Activated T-helper 1 cell treated with anti-CD3 and anti-CD28 coated beads, Interleukin-12 subunit alpha, Interleukin-12 subunit beta, Interleukin-2, Interleukin-4 antibody, amounts not matched to agents 30 ng/mL and 10 ng/mL and 1 ng/mL, durations not matched to agents 14 hours and 24 hours and 36 hours (primary cell): ENCODE measurements at regions not wholly inside any gene's neighbourhood (a gene's known extent, or its start where the extent isn't known, plus 50 kb on each side); places are given as distances from the start of the nearest gene placed in this dataset.

Experiments
- DNase-seq: peaks from one replicate; pipeline ENCODE4 v3.0.0; 2021; ENCODE audit warnings: low spot score
- H3K27ac Mint-ChIP-seq: one replicate; pipeline ENCODE4 v1.8.0; 2021; ENCODE audit warnings: mild to moderate bottlenecking, mixed read lengths
- H3K27me3 Mint-ChIP-seq: one replicate; pipeline ENCODE4 v1.8.0; 2022; ENCODE audit warnings: mild to moderate bottlenecking, moderate library complexity, mixed read lengths; ENCODE audit not compliant: insufficient read depth
- H3K36me3 Mint-ChIP-seq: one replicate; pipeline ENCODE4 v1.8.0; 2021; ENCODE audit warnings: low read depth, mixed read lengths
- H3K4me1 Mint-ChIP-seq: one replicate; pipeline ENCODE4 v1.8.0; 2021; ENCODE audit warnings: low read depth, mixed read lengths
- H3K4me3 Mint-ChIP-seq: one replicate; pipeline ENCODE4 v1.8.0; 2021; ENCODE audit warnings: mild to moderate bottlenecking, moderate library complexity, mixed read lengths
- H3K9me3 Mint-ChIP-seq: one replicate; pipeline ENCODE4 v1.8.0; 2021; ENCODE audit warnings: mixed read lengths
- intact Hi-C: fragments of 100-400 bp; cut with micrococcal nuclease; formaldehyde crosslinking; loops from one replicate; pipeline ENCODE4 v1.15.1; 2024

DNA sequence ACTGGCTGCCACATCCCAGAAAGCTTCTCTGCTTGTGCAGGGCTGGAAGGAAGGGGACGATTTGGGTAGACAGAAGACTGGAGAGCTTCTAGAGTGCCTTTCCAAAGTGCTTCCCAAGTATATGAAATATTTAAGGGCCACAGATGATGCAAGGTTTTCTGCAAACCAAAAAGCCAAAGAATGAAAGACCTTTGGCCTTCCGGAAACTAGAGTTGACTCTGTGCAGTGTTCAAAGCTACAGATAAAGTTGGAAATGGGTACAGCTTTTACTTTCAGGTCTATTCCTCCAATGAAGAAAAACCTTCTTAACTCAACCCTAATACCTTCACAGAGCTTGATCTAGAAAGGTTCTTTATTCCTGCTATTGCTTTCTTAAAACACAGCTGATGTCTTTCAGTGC lies 253.0 kb upstream of the KLHL29 start:
- H3K4me3 Mint-ChIP-seq = no peak overlapping the region
- H3K9me3 Mint-ChIP-seq = no peaks in the 10 kb centered on the region
- no peaks in the 10 kb centered on the region for H3K4me1 Mint-ChIP-seq
- DNase-seq = no peak
- H3K27ac Mint-ChIP-seq = no peak overlapping the region
- peaks cover 2% of the 10 kb centered on the region for H3K27me3 Mint-ChIP-seq
- intact Hi-C loops = no loop called here
- H3K36me3 Mint-ChIP-seq = no peaks in the 10 kb centered on the region

DNA sequence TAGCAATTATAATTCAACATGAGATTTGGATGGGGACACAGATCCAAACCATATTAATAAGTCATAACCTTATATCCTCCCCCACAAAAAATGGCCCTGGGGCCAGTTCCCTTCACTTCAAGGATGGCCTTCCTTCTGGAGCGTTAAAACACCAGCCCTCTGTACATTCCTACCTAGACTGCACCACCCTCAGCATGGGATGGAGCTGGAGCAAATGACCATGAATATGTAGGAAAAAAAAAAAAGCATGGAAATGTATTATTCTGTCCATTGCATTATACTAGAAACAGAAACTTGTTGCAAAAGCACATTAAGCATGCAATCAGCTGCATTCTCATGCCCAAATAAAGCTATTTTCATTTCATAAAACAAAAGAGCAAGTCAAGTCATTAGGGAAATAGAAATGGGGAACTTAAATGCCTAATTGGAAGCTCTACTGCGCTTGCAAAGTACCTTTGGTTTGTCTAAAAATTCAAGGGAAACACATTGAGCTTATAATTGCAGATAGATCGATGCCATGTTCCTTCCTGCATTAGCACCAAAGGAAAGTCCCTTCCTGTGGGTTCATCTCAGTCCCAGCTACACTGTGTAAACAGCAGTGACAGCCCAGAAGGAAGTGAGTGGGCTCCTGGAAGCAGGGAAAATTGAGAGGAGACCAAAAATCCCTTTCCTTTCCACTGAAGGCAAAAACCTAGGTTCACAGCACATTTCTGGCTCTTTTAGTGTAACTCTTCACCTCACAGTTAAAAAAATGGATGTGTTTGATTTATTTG lies 252.0 kb upstream of the KLHL29 start:
- no peak for DNase-seq
- peaks cover 2% of the 10 kb centered on the region for H3K27me3 Mint-ChIP-seq

DNA sequence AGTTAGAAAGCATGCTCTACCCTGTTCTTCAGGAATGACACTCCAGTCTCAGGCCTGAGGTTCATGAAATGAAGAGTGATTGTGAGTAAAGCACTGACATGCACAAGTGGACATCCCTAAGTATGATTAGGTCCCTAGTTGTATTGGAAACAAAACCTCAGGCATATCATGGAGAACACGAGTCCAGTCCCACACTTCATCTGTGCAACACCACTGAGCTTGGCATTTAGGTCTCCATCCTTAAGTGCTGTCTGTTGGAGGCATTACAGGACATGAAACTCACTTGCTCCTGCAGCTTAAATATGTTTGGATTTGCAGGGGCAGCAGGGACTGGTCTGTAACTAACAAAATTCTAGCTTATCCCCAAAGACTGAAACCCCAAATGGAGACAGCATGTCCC lies 250.3 kb upstream of the KLHL29 start:
- Mint-ChIP-seq H3K4me3 (no peak overlapping the region), H3K36me3 (no peaks in the 10 kb centered on the region), H3K27ac (no peak overlapping the region), H3K9me3 (no peaks in the 10 kb centered on the region), H3K4me1 (no peaks in the 10 kb centered on the region), H3K27me3 (peaks cover 2% of the 10 kb centered on the region)
- no peak for DNase-seq
- intact Hi-C loops = no loop called here

More for the DNA sequence above, 252.0 kb upstream of the KLHL29 start:
- H3K4me1 Mint-ChIP-seq = no peaks in the 10 kb centered on the region
- H3K4me3 Mint-ChIP-seq = no peak overlapping the region
- intact Hi-C loops = no loop called here
- H3K9me3 Mint-ChIP-seq = no peaks in the 10 kb centered on the region
- no peaks in the 10 kb centered on the region for H3K36me3 Mint-ChIP-seq
- no peak overlapping the region for H3K27ac Mint-ChIP-seq

GRCh38 chr2:23135481-23136100 lies 249.4 kb upstream of the KLHL29 start:
- no peak for DNase-seq
- no peaks in the 10 kb centered on the region for H3K36me3 Mint-ChIP-seq
- H3K9me3 Mint-ChIP-seq = no peaks in the 10 kb centered on the region
- peaks cover 2% of the 10 kb centered on the region for H3K27me3 Mint-ChIP-seq
- intact Hi-C loops = no loop called here
- H3K27ac Mint-ChIP-seq = no peak overlapping the region
- no peaks in the 10 kb centered on the region for H3K4me1 Mint-ChIP-seq
- no peak overlapping the region for H3K4me3 Mint-ChIP-seq

- Mint-ChIP-seq H3K27ac (no peak overlapping the region), H3K27me3 (peaks cover 2% of the 10 kb centered on the region), H3K4me3 (no peak overlapping the region), H3K9me3 (no peaks in the 10 kb centered on the region), H3K4me1 (no peaks in the 10 kb centered on the region), H3K36me3 (no peaks in the 10 kb centered on the region)
- intact Hi-C loops = no loop called here
- DNase-seq = no peak
Observed at GRCh38 chr2:23137166-23137565, 247.8 kb upstream of the KLHL29 start.

DNA sequence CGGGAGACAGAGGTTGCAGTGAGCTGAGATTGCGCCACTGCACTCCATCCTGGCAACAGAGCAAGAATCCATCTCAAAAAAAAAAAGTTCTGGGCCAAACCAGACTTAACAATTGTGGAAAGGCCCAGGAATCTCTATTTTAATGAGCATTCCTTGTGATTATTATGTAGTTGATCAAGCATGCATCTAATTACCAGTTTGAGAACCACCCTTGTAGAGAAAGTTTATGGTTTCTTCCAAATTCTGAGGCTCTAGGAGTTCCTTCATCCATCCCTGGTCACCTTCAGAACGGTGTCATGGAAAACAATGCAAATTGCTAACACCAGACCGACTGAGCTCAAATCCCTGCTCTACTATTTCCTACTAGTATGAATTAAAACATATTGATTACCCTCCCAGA lies 246.3 kb upstream of the KLHL29 start:
- intact Hi-C loops = no loop called here
- no peak overlapping the region for H3K4me3 Mint-ChIP-seq
- H3K27ac Mint-ChIP-seq = no peak overlapping the region
- no peaks in the 10 kb centered on the region for H3K36me3 Mint-ChIP-seq
- no peaks in the 10 kb centered on the region for H3K9me3 Mint-ChIP-seq
- DNase-seq = no peak
- peaks cover 2% of the 10 kb centered on the region for H3K27me3 Mint-ChIP-seq
- no peaks in the 10 kb centered on the region for H3K4me1 Mint-ChIP-seq

- no peaks in the 10 kb centered on the region for H3K9me3 Mint-ChIP-seq
- no peak overlapping the region for H3K4me3 Mint-ChIP-seq
- no peaks in the 10 kb centered on the region for H3K36me3 Mint-ChIP-seq
- DNase-seq = no peak
- no peak overlapping the region for H3K27ac Mint-ChIP-seq
- intact Hi-C loops = no loop called here
- H3K27me3 Mint-ChIP-seq = no peaks in the 10 kb centered on the region
- H3K4me1 Mint-ChIP-seq = no peaks in the 10 kb centered on the region
Observed at GRCh38 chr2:23145460-23145859, 239.5 kb upstream of the KLHL29 start.

- Mint-ChIP-seq H3K27me3 (no peaks in the 10 kb centered on the region), H3K4me1 (no peaks in the 10 kb centered on the region), H3K36me3 (no peaks in the 10 kb centered on the region), H3K4me3 (no peak overlapping the region), H3K9me3 (no peaks in the 10 kb centered on the region), H3K27ac (no peak overlapping the region)
- intact Hi-C loops = no loop called here
- DNase-seq = no peak
Observed at GRCh38 chr2:23146011-23146410, 239.0 kb upstream of the KLHL29 start.

- intact Hi-C loops = no loop called here
- no peaks in the 10 kb centered on the region for H3K27me3 Mint-ChIP-seq
- DNase-seq = no peak
- H3K9me3 Mint-ChIP-seq = no peaks in the 10 kb centered on the region
- no peaks in the 10 kb centered on the region for H3K36me3 Mint-ChIP-seq
- no peaks in the 10 kb centered on the region for H3K4me1 Mint-ChIP-seq
- H3K4me3 Mint-ChIP-seq = no peak overlapping the region
- H3K27ac Mint-ChIP-seq = no peak overlapping the region
Observed at GRCh38 chr2:23148342-23148741, 236.6 kb upstream of the KLHL29 start.

GRCh38 chr2:23149777-23150176 lies 235.2 kb upstream of the KLHL29 start:
- Mint-ChIP-seq H3K27ac (no peak overlapping the region), H3K4me3 (no peak overlapping the region), H3K27me3 (no peaks in the 10 kb centered on the region), H3K9me3 (no peaks in the 10 kb centered on the region), H3K36me3 (no peaks in the 10 kb centered on the region), H3K4me1 (no peaks in the 10 kb centered on the region)
- intact Hi-C loops = no loop called here
- DNase-seq = no peak

DNA sequence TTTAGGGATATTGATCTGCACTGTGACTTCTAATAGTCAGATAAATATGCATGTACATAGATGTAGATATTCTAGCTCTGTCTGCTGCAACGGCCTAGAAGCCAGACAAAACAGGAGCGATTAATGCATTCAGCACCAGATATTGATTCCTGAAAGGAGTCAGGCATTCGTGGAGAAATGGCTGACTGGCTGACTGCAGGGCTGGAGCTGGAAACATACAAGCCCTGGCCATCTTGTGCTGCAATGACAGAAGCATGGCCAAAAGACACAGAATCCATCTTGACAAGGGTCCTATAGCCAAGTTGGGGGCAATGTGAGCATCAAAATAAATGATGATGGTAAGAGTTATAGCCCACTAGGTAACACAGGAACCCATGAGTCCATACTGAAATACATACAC lies 231.5 kb upstream of the KLHL29 start:
- Mint-ChIP-seq H3K36me3 (no peaks in the 10 kb centered on the region), H3K27ac (no peak overlapping the region), H3K4me1 (no peaks in the 10 kb centered on the region), H3K9me3 (no peaks in the 10 kb centered on the region), H3K4me3 (no peak overlapping the region), H3K27me3 (no peaks in the 10 kb centered on the region)
- intact Hi-C loops = no loop called here
- DNase-seq = no peak

- no peak for DNase-seq
- intact Hi-C loops = no loop called here
- Mint-ChIP-seq H3K27me3 (no peaks in the 10 kb centered on the region), H3K9me3 (no peaks in the 10 kb centered on the region), H3K27ac (no peak overlapping the region), H3K36me3 (no peaks in the 10 kb centered on the region), H3K4me3 (no peak overlapping the region), H3K4me1 (no peaks in the 10 kb centered on the region)
Observed at GRCh38 chr2:23155022-23155421, 230.0 kb upstream of the KLHL29 start.

GRCh38 chr2:23157812-23158211 lies 227.2 kb upstream of the KLHL29 start:
- Mint-ChIP-seq H3K9me3 (no peaks in the 10 kb centered on the region), H3K4me1 (no peaks in the 10 kb centered on the region), H3K4me3 (no peak overlapping the region), H3K27ac (no peak overlapping the region), H3K27me3 (no peaks in the 10 kb centered on the region), H3K36me3 (no peaks in the 10 kb centered on the region)
- intact Hi-C loops = no loop called here
- no peak for DNase-seq

DNA sequence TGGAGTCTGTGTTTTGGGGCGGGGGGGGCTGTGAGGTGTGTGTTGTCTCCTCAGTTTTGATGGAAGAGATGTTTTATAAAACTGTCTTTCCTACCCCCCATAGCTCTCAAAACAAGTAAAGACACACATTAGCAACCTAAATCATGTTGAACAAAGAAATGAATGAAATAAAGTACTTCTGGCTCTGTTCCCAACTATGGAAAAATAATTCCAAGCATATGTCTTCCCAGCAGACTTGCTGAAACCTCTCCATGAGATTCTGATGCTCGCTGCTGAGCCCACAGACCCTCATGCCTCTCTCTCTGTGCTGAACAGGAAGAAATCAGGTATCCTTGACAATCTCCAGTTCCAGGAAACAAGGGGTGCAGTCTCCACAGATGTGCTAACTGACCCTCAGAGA lies 226.7 kb upstream of the KLHL29 start:
- no peak overlapping the region for H3K4me3 Mint-ChIP-seq
- H3K27me3 Mint-ChIP-seq = no peaks in the 10 kb centered on the region
- no peak for DNase-seq
- intact Hi-C loops = no loop called here
- no peaks in the 10 kb centered on the region for H3K4me1 Mint-ChIP-seq
- H3K9me3 Mint-ChIP-seq = no peaks in the 10 kb centered on the region
- no peaks in the 10 kb centered on the region for H3K36me3 Mint-ChIP-seq
- H3K27ac Mint-ChIP-seq = no peak overlapping the region
